ENCODE measurements at regions not wholly inside any gene's neighbourhood (a gene's known extent, or its start where the extent isn't known, plus 50 kb on each side); places are given as distances from the start of the nearest gene placed in this dataset.
A peak's percentile ranks its signal among the peaks of the same experiment; 100 is the strongest.

DNA sequence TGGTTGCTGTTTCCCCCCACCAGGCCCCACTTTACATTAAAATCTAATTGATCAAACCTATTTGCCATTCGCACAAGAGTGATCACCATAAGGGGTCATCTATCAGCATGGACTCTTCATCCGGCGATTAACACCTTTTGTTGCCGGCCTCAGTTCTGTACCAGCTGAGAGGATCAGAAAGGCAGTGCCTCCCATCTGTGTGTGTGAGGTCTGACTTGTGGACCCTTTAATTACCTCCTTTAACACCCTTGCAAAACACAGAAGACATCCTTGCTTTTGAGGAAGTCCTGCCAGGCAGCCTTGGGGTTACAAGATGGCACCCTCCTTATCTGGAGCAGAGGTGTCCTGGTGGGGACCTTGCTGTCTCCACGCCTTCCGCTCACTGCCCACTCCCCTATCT lies 77.2 kb upstream of the IRX3 start:
- TF ChIP-seq, protein P1, sequence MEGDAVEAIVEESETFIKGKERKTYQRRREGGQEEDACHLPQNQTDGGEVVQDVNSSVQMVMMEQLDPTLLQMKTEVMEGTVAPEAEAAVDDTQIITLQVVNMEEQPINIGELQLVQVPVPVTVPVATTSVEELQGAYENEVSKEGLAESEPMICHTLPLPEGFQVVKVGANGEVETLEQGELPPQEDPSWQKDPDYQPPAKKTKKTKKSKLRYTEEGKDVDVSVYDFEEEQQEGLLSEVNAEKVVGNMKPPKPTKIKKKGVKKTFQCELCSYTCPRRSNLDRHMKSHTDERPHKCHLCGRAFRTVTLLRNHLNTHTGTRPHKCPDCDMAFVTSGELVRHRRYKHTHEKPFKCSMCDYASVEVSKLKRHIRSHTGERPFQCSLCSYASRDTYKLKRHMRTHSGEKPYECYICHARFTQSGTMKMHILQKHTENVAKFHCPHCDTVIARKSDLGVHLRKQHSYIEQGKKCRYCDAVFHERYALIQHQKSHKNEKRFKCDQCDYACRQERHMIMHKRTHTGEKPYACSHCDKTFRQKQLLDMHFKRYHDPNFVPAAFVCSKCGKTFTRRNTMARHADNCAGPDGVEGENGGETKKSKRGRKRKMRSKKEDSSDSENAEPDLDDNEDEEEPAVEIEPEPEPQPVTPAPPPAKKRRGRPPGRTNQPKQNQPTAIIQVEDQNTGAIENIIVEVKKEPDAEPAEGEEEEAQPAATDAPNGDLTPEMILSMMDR (conservative IDR thresholded peaks at IDR 0.05; ENCODE audit: control insufficient read depth, insufficient read depth, low read depth, low read length): no peak
- DNase-seq (ENCODE audit: low read depth): no peak
- H3K4me3 ChIP-seq (ENCODE audit: control insufficient read depth, low read depth, low read length): no peak overlapping the region

DNA sequence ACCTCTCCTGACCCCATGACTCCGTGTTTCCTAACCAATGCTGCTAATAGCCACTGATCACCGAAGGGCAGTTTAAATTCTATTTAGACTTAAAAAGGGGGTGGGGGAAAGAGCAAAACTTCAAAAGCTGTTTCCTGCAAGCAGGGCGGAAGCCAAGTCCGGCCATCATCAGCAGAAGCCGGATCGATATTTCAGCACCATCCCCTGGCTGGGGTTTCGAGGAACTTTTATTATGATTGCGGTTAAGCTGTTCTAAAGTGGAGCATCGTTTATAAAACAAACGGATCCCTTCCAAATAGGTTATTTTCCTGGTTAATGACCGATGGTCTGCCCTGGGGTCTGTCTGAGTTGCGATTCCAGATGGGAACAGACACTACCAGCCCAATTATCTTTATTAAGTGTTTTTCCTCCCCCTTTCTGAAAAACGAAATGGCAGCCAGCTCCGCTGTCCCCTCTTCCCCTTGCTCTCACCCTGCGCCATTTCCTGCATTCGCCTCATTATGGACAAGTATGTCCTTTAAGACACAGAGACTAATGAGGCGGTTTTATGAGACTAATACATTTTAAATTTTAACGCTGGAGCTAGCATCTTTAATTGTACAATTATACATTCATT lies 76.1 kb upstream of the IRX3 start:
- TF ChIP-seq, protein P1 (conservative IDR thresholded peaks at IDR 0.05; ENCODE audit: control insufficient read depth, insufficient read depth, low read depth, low read length): no peak
- DNase-seq (ENCODE audit: low read depth): no peak
- no peak overlapping the region for H3K4me3 ChIP-seq (ENCODE audit: control insufficient read depth, low read depth, low read length)

DNA sequence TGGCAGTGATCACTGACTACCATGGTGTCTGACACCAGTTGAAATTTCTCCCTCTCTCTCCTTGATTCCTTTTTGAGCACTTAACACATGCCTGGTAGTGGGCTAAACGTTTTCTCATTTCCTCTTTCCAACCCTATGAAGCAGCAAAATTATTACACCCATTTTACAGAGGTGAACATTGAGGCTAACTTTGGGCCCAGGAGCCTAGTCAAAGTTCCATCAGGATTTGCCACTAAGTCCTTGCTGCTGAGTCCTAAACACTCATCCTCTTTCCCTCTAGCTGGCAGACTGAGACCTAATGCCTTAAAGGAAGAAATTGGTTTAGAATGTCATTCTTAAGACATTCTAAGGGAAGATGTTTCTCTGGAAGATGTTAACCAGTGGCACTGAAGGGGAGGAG lies 74.7 kb upstream of the IRX3 start:
- H3K4me3 ChIP-seq (ENCODE audit: control insufficient read depth, low read depth, low read length): no peak overlapping the region
- no peak for DNase-seq (ENCODE audit: low read depth)
- TF ChIP-seq, protein P1 (conservative IDR thresholded peaks at IDR 0.05; ENCODE audit: control insufficient read depth, insufficient read depth, low read depth, low read length): no peak

DNA sequence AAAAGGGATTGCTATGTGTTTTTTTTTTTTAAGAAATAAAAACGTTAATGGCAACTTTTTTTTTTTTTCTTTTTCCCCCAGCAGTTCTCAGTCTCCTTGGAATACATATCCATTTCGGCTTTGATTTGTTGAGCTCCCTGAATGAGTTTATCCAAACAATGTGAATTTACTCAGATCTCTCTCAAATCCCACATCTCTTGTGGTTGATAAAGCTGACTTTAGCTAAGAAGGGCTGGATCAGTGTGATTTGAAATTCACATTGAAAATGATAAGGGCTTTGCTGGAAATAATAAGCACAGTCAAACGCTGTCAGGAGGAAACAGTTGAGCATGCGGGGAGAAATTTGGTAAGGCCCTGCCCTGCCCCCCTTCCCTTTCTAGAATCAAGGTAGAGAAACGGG lies 74.1 kb upstream of the IRX3 start:
- TF ChIP-seq, protein P1 (conservative IDR thresholded peaks at IDR 0.05; ENCODE audit: control insufficient read depth, insufficient read depth, low read depth, low read length): no peak
- H3K4me3 ChIP-seq (ENCODE audit: control insufficient read depth, low read depth, low read length): no peak overlapping the region
- DNase-seq (ENCODE audit: low read depth): no peak

DNA sequence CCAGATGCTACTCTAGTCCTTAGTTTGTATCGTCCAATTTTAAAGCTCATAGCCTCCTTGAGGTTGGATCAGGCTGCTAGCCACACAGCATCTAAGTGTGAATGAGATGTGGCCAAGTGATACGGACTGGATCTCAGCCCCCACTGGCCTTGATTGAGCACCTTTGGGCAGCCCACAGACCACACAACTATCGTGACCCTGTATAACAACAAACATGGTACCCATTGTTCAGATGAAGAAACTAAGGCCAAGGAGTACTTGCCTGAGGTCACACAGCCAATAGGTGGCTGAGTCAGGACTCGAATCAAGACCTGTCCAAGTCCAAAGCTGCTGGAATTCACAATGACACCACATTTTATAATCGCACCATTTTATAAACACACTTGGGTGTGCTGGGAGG lies 73.0 kb upstream of the IRX3 start:
- no peak overlapping the region for H3K4me3 ChIP-seq (ENCODE audit: control insufficient read depth, low read depth, low read length)
- DNase-seq (ENCODE audit: low read depth): no peak
- TF ChIP-seq, protein P1 (conservative IDR thresholded peaks at IDR 0.05; ENCODE audit: control insufficient read depth, insufficient read depth, low read depth, low read length): no peak

DNA sequence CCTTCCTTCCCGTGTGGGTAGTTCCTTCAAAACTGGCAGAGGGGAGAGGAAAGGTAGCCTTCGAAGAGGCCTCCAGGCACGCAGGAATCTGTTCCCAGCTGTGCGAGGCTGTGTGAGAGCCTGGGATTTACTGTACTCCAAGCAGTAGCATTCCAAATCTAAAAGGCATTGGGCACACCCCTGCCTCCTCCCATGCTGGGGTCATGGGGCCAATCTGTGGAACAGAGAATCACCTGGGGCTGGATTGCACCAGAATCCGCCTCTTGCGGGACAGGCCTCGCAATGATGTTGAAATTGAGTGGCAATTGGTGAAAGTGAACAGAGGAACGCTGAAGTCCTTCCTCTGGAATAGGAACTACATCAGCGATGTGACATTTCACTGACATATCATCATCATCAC lies 72.5 kb upstream of the IRX3 start:
- TF ChIP-seq, protein P1 (conservative IDR thresholded peaks at IDR 0.05; ENCODE audit: control insufficient read depth, insufficient read depth, low read depth, low read length): no peak
- H3K4me3 ChIP-seq (ENCODE audit: control insufficient read depth, low read depth, low read length): no peak overlapping the region
- DNase-seq (ENCODE audit: low read depth): no peak

DNA sequence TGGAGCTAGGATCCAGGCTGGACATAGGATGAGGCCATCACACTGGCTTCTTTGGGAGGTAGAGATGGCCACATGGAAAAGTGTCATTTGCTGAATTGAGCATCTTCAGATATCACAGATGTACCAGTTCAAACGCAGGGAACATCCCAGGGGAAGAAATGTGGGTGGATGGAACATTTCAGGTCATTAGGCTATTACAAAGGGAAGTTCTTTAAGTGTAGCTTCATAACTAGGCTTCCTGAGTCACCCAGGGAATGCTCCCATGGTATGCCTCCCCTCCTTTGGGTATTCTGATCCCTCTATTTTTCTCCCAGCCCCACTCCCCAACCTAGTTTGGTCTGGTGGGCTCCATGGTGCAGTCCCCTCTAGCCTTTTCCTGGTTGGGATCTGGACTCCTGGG lies 69.8 kb upstream of the IRX3 start:
- TF ChIP-seq, protein P1 (conservative IDR thresholded peaks at IDR 0.05; ENCODE audit: control insufficient read depth, insufficient read depth, low read depth, low read length): no peak
- DNase-seq (ENCODE audit: low read depth): peak; percentile 69
- H3K4me3 ChIP-seq (ENCODE audit: control insufficient read depth, low read depth, low read length): no peak overlapping the region
